HEK293 (cell line): ENCODE measurements at regions not wholly inside any gene's neighbourhood (a gene's known extent, or its start where the extent isn't known, plus 50 kb on each side); places are given as distances from the start of the nearest gene placed in this dataset.

ENCODE experiments used
- CTCF ChIA-PET: fragments of 350-600 bp; formaldehyde crosslinking; extraction: SDS; loops from one replicate; lab custom pipeline; 2021; ENCODE audit warnings: antibody characterized with exemption; lab: Yijun Ruan, JAX
- POLR2A ChIA-PET: fragments of 300-600 bp; formaldehyde crosslinking; extraction: SDS; loops from one replicate; lab custom pipeline; 2020; ENCODE audit warnings: antibody characterized with exemption, inconsistent platforms; lab: Yijun Ruan, JAX
- H3K27ac ChIP-seq: fragments of 200-500 bp; sonication (Bioruptor generic); 2 replicates; pipeline ENCODE4 v1.5.1; 2014; ENCODE audit warnings: low read depth, low read length, control low read depth, inconsistent platforms; ENCODE audit errors: extremely low read depth
- H3K36me3 ChIP-seq, 2 experiments: fragments of 200-500 bp in 1 of 2; sonication (Bioruptor generic) in 1 of 2; 1 replicate in 1 of 2; 2 replicates in 1 of 2; pipeline ENCODE4 v1.5.1; 2014 to 2017; ENCODE audit warnings: inconsistent platforms in 2 of 2, low read length in 2 of 2; ENCODE audit not compliant: control insufficient read depth in 2 of 2, insufficient read depth in 1 of 2
- H3K4me1 ChIP-seq: fragments of 200-500 bp; sonication (Bioruptor generic); 2 replicates; pipeline ENCODE4 v1.5.1; 2014; ENCODE audit warnings: mild to moderate bottlenecking, low read length, inconsistent platforms; ENCODE audit not compliant: control insufficient read depth, insufficient read depth
- H3K4me3 ChIP-seq: 2 replicates; pipeline ENCODE4 v1.5.1; 2011; ENCODE audit warnings: low read depth, mild to moderate bottlenecking, control low read depth, low read length, moderate library complexity
- H3K9me3 ChIP-seq: fragments of 200-500 bp; sonication (Bioruptor generic); 2 replicates; pipeline ENCODE4 v1.5.1; 2014; ENCODE audit warnings: low read depth, low read length, inconsistent platforms; ENCODE audit not compliant: control insufficient read depth, insufficient read depth
- BCL11A ChIP-seq: fragments of 450-650 bp; formaldehyde crosslinking; IDR thresholded peaks from 2 replicates; pipeline ENCODE4 v1.5.1; 2016; ENCODE audit warnings: low read depth, missing biosample characterization, missing genetic modification characterization
- EGR2 ChIP-seq: fragments of 450-650 bp; formaldehyde crosslinking; IDR thresholded peaks from 2 replicates; pipeline ENCODE4 v1.5.1; 2016; ENCODE audit warnings: low read depth, missing biosample characterization, missing genetic modification characterization
- GLIS2 ChIP-seq: fragments of 450-650 bp; formaldehyde crosslinking; IDR thresholded peaks from 2 replicates; pipeline ENCODE4 v1.5.1; 2016; ENCODE audit warnings: missing biosample characterization, missing genetic modification characterization
- HOXA7 ChIP-seq: sonication (generic); formaldehyde crosslinking; IDR thresholded peaks from 2 replicates; pipeline ENCODE4 v1.8.1; 2022; ENCODE audit warnings: missing genetic modification reagents, borderline replicate concordance
- HOXD13 ChIP-seq: sonication (generic); formaldehyde crosslinking; IDR thresholded peaks from 2 replicates; pipeline ENCODE4 v1.8.0; 2022; ENCODE audit warnings: missing genetic modification reagents, borderline replicate concordance
- KLF8 ChIP-seq: fragments of 450-650 bp; formaldehyde crosslinking; IDR thresholded peaks from 2 replicates; pipeline ENCODE4 v1.5.1; 2016; ENCODE audit warnings: missing biosample characterization, missing genetic modification characterization
- OSR2 ChIP-seq: fragments of 450-650 bp; formaldehyde crosslinking; IDR thresholded peaks from 2 replicates; pipeline ENCODE4 v1.5.1; 2016; ENCODE audit warnings: missing biosample characterization, missing genetic modification characterization
- SETDB1 ChIP-seq: IDR thresholded peaks from one replicate; pipeline ENCODE4 v1.6.1; 2017; ENCODE audit warnings: mild to moderate bottlenecking, low read length, moderate library complexity, mixed read lengths; ENCODE audit not compliant: insufficient read length
- TRIM28 ChIP-seq: IDR thresholded peaks from 2 replicates; pipeline ENCODE4 v1.6.1; 2011; ENCODE audit warnings: low read length, control low read depth, borderline replicate concordance
- YY2 ChIP-seq: fragments of 450-650 bp; formaldehyde crosslinking; IDR thresholded peaks from 2 replicates; pipeline ENCODE4 v1.5.1; 2016; ENCODE audit warnings: missing biosample characterization, missing genetic modification characterization
- ZBTB26 ChIP-seq: fragments of 450-650 bp; formaldehyde crosslinking; optimal IDR thresholded peaks from 2 replicates; pipeline ENCODE3; 2016; ENCODE audit warnings: missing biosample characterization, mild to moderate bottlenecking, missing genetic modification characterization
- ZBTB8A ChIP-seq: fragments of 450-650 bp; formaldehyde crosslinking; IDR thresholded peaks from 2 replicates; pipeline ENCODE4 v1.5.1; 2016; ENCODE audit warnings: missing biosample characterization, missing genetic modification characterization
- ZFP3 ChIP-seq: fragments of 450-650 bp; formaldehyde crosslinking; IDR thresholded peaks from 2 replicates; pipeline ENCODE4 v1.5.1; 2016; ENCODE audit warnings: low read depth, missing biosample characterization, missing genetic modification characterization
- ZFP41 ChIP-seq: fragments of 450-650 bp; formaldehyde crosslinking; IDR thresholded peaks from 2 replicates; pipeline ENCODE4 v1.5.1; 2016; ENCODE audit warnings: missing biosample characterization, missing genetic modification characterization, borderline replicate concordance
- ZNF10 ChIP-seq: fragments of 450-650 bp; formaldehyde crosslinking; IDR thresholded peaks from 2 replicates; pipeline ENCODE4 v1.5.1; 2017; ENCODE audit warnings: missing biosample characterization, missing genetic modification characterization
- ZNF140 ChIP-seq: fragments of 450-650 bp; formaldehyde crosslinking; IDR thresholded peaks from 2 replicates; pipeline ENCODE4 v1.5.1; 2016; ENCODE audit warnings: missing biosample characterization, missing genetic modification characterization
- ZNF146 ChIP-seq: fragments of 450-650 bp; formaldehyde crosslinking; IDR thresholded peaks from 2 replicates; pipeline ENCODE4 v1.5.1; 2016; ENCODE audit warnings: missing biosample characterization, missing genetic modification characterization
- ZNF18 ChIP-seq: fragments of 450-650 bp; formaldehyde crosslinking; IDR thresholded peaks from 2 replicates; pipeline ENCODE4 v1.5.1; 2016; ENCODE audit warnings: missing biosample characterization, missing genetic modification characterization
- ZNF19 ChIP-seq: fragments of 450-650 bp; formaldehyde crosslinking; IDR thresholded peaks from 2 replicates; pipeline ENCODE4; 2016; ENCODE audit warnings: missing biosample characterization, missing genetic modification characterization, low read depth
- ZNF211 ChIP-seq: fragments of 450-650 bp; formaldehyde crosslinking; IDR thresholded peaks from 2 replicates; pipeline ENCODE4 v1.5.1; 2016; ENCODE audit warnings: low read depth, missing biosample characterization, missing genetic modification characterization
- ZNF221 ChIP-seq: fragments of 450-650 bp; formaldehyde crosslinking; IDR thresholded peaks from 2 replicates; pipeline ENCODE4 v1.5.1; 2017; ENCODE audit warnings: missing biosample characterization, missing genetic modification characterization, borderline replicate concordance
- ZNF239 ChIP-seq: fragments of 450-650 bp; formaldehyde crosslinking; IDR thresholded peaks from 2 replicates; pipeline ENCODE4 v1.5.1; 2016; ENCODE audit warnings: missing biosample characterization, missing genetic modification characterization
- ZNF24 ChIP-seq: fragments of 450-650 bp; formaldehyde crosslinking; IDR thresholded peaks from 2 replicates; pipeline ENCODE4 v1.5.1; 2016; ENCODE audit warnings: missing biosample characterization, missing genetic modification characterization
- ZNF391 ChIP-seq: fragments of 450-650 bp; formaldehyde crosslinking; IDR thresholded peaks from 2 replicates; pipeline ENCODE4 v1.5.1; 2016; ENCODE audit warnings: low read depth, missing biosample characterization, missing genetic modification characterization, borderline replicate concordance
- ZNF704 ChIP-seq: fragments of 450-650 bp; formaldehyde crosslinking; IDR thresholded peaks from 2 replicates; pipeline ENCODE4 v1.5.1; 2016; ENCODE audit warnings: missing biosample characterization, missing genetic modification characterization
- ZNF776 ChIP-seq: fragments of 450-650 bp; formaldehyde crosslinking; IDR thresholded peaks from 2 replicates; pipeline ENCODE4 v1.5.0; 2017; ENCODE audit warnings: missing biosample characterization, missing genetic modification characterization, borderline replicate concordance
- ZNF837 ChIP-seq: fragments of 450-650 bp; formaldehyde crosslinking; IDR thresholded peaks from 2 replicates; pipeline ENCODE4 v1.5.1; 2016; ENCODE audit warnings: missing biosample characterization, missing genetic modification characterization
- TF ChIP-seq, protein P1 (sequence below): fragments of 450-650 bp; IDR thresholded peaks from 2 replicates; pipeline ENCODE4 v1.5.1; 2018; ENCODE audit warnings: missing biosample characterization, mild to moderate bottlenecking, missing genetic modification characterization

DNA sequence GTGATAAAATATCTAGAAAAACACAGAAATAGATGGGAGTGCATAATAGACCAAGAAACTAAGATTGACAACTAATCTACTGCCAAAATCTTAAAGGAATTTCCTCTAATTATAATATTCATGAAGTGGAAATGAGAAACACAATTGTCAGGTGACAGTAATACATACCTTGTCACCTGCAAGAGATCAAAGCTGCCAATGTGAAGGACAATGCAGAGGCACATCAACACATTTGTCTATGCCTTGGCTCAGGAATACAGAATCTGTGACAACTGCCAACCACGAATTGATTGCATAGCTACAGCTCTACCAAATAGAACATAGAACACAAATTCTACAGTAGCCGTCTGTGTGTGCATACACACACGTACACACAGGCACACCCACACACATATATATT is 295.7 kb downstream of the PPARGC1A start:
- H3K36me3 ChIP-seq = no peaks in the 10 kb centered on the region
- no peaks in the 10 kb centered on the region for H3K4me1 ChIP-seq
- TF ChIP-seq ZNF221 = no peak
- no peak for TF ChIP-seq ZFP41 (tag by site-specific recombination)
- TF ChIP-seq ZNF391 = no peak
- TF ChIP-seq, all 188 proteins: peak for 0
- no peak overlapping the region for H3K4me3 ChIP-seq
- POLR2A ChIA-PET = no interaction called here
- CTCF ChIA-PET = no interaction called here
- no peak overlapping the region for H3K27ac ChIP-seq
- H3K9me3 ChIP-seq = no peaks in the 10 kb centered on the region

DNA sequence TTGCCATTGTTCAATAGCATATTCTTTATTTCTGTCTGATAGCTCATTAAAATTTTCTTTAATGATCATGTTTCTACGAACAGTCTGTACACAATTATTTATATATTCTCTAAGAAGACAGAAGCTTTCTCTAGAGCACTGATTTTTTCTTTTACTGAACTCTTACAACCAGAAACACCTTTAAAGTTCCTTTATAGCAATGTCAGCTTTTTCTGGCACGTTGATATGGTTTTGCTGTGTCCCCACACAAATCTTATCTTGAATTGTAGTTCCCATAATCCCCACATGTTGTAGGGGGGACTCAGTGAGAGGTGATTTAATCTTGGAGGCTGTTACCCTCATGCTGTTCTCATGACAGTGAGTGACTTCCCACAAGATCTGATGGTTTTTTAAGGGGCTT is 299.4 kb downstream of the PPARGC1A start:
- no peaks in the 10 kb centered on the region for H3K4me1 ChIP-seq
- CTCF ChIA-PET = no interaction called here
- H3K27ac ChIP-seq = no peak overlapping the region
- TF ChIP-seq ZNF776 (tag by site-specific recombination) (no peak), YY2 (no peak), ZNF18 (tag by site-specific recombination) (no peak), HOXA7 (CRISPR knock-in tag) (no peak), EGR2 (no peak), ZNF24 (tag by site-specific recombination) (no peak), ZBTB8A (tag by site-specific recombination) (no peak), HOXD13 (no peak), TRIM28 (no peak), ZFP3 (no peak), ZNF10 (tag by site-specific recombination) (no peak), ZNF211 (tag by site-specific recombination) (no peak), KLF8 (tag by site-specific recombination) (no peak), OSR2 (tag by site-specific recombination) (no peak)
- TF ChIP-seq, protein P1, sequence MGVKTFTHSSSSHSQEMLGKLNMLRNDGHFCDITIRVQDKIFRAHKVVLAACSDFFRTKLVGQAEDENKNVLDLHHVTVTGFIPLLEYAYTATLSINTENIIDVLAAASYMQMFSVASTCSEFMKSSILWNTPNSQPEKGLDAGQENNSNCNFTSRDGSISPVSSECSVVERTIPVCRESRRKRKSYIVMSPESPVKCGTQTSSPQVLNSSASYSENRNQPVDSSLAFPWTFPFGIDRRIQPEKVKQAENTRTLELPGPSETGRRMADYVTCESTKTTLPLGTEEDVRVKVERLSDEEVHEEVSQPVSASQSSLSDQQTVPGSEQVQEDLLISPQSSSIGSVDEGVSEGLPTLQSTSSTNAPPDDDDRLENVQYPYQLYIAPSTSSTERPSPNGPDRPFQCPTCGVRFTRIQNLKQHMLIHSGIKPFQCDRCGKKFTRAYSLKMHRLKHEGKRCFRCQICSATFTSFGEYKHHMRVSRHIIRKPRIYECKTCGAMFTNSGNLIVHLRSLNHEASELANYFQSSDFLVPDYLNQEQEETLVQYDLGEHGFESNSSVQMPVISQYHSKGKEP = no peak
- POLR2A ChIA-PET = no interaction called here
- H3K4me3 ChIP-seq = no peak overlapping the region
- H3K36me3 ChIP-seq = no peaks in the 10 kb centered on the region
- no peaks in the 10 kb centered on the region for H3K9me3 ChIP-seq

- TF ChIP-seq BCL11A (tag by site-specific recombination) (no peak), ZBTB26 (tag by site-specific recombination) (no peak), ZNF239 (tag by site-specific recombination) (no peak), ZNF19 (tag by site-specific recombination) (no peak), ZNF140 (tag by site-specific recombination) (no peak), ZNF146 (tag by site-specific recombination) (no peak), SETDB1 (no peak), ZNF704 (no peak), GLIS2 (tag by site-specific recombination) (no peak), ZNF837 (tag by site-specific recombination) (no peak)
- ChIA-PET POLR2A (no interaction called here), CTCF (interaction anchor here (0.7 kb wide), 1 partner anchor 830 kb away, joined by 3 read pairs; no protein-coding TSS in a partner anchor)
- H3K4me3 ChIP-seq = no peak overlapping the region
- H3K36me3 ChIP-seq = no peaks in the 10 kb centered on the region
- H3K27ac ChIP-seq = no peak overlapping the region
- H3K4me1 ChIP-seq = no peaks in the 10 kb centered on the region
- H3K9me3 ChIP-seq = no peaks in the 10 kb centered on the region
Measured at GRCh38 chr4:23584024-23584423, 305.8 kb downstream of the PPARGC1A start.
